ENCODE measurements at regions not wholly inside any gene's neighbourhood (a gene's known extent, or its start where the extent isn't known, plus 50 kb on each side); places are given as distances from the start of the nearest gene placed in this dataset.
"Not testable (repeated sequence)": the region's sequence is repeated elsewhere in the genome, so short reads cannot be mapped to it uniquely, and the experiment has no call there.

- TF ChIP-seq TAF1 (IDR thresholded peaks at IDR 0.05; ENCODE audit: low read depth, low read length), result no peak
- no peak for TF ChIP-seq PAX5 (IDR thresholded peaks at IDR 0.05; ENCODE audit: insufficient read depth, low read length, severe bottlenecking)
- no peak for TF ChIP-seq POLR2A (IDR thresholded peaks at IDR 0.05; ENCODE audit: low read depth, low read length)
- DNase-seq (ENCODE audit: insufficient read length, low spot score) (no peak), FAIRE-seq (no peak)
These were observed 421.5 kb upstream of the PTGER4 start for GRCh38 chr5:40258222-40258621.

- FAIRE-seq, result no peak
- DNase-seq (ENCODE audit: insufficient read length, low spot score), result no peak
- no peak for TF ChIP-seq POLR2AphosphoS5 (IDR thresholded peaks at IDR 0.05; ENCODE audit: low read depth, low read length)
- no peak for TF ChIP-seq SPI1 (IDR thresholded peaks at IDR 0.05; ENCODE audit: low read depth, low read length)
- TF ChIP-seq POLR2A (IDR thresholded peaks at IDR 0.05; ENCODE audit: low read depth, low read length), result no peak
- no peak for TF ChIP-seq PAX5 (IDR thresholded peaks at IDR 0.05; ENCODE audit: insufficient read depth, low read length, severe bottlenecking)
- TF ChIP-seq TAF1 (IDR thresholded peaks at IDR 0.05; ENCODE audit: low read depth, low read length), result no peak
- no peak for TF ChIP-seq POU2F2 (IDR thresholded peaks at IDR 0.05; ENCODE audit: low read depth, low read length)
These were observed 439.0 kb upstream of the PTGER4 start for GRCh38 chr5:40240671-40241070.

GRCh38 chr5:40240111-40240510 is 439.6 kb upstream of the PTGER4 start:
- no peak for DNase-seq (ENCODE audit: insufficient read length, low spot score)
- no peak for TF ChIP-seq POLR2AphosphoS5 (IDR thresholded peaks at IDR 0.05; ENCODE audit: low read depth, low read length)
- no peak for TF ChIP-seq POLR2A (IDR thresholded peaks at IDR 0.05; ENCODE audit: low read depth, low read length)
- TF ChIP-seq SPI1 (IDR thresholded peaks at IDR 0.05; ENCODE audit: low read depth, low read length), result no peak
- no peak for TF ChIP-seq TAF1 (IDR thresholded peaks at IDR 0.05; ENCODE audit: low read depth, low read length)
- TF ChIP-seq POU2F2 (IDR thresholded peaks at IDR 0.05; ENCODE audit: low read depth, low read length), result no peak
- TF ChIP-seq PAX5 (IDR thresholded peaks at IDR 0.05; ENCODE audit: insufficient read depth, low read length, severe bottlenecking), result no peak
- no peak for FAIRE-seq

- DNase-seq (ENCODE audit: insufficient read length, low spot score), result no peak
- no peak for FAIRE-seq
- TF ChIP-seq POLR2A (IDR thresholded peaks at IDR 0.05; ENCODE audit: low read depth, low read length), result no peak
These were observed 441.5 kb upstream of the PTGER4 start for GRCh38 chr5:40238066-40238745.

GRCh38 chr5:40235471-40236400 is 444.0 kb upstream of the PTGER4 start:
- no peak for TF ChIP-seq SPI1 (IDR thresholded peaks at IDR 0.05; ENCODE audit: low read depth, low read length)
- TF ChIP-seq TAF1 (IDR thresholded peaks at IDR 0.05; ENCODE audit: low read depth, low read length), result no peak
- no peak for TF ChIP-seq POU2F2 (IDR thresholded peaks at IDR 0.05; ENCODE audit: low read depth, low read length)
- no peak for TF ChIP-seq POLR2AphosphoS5 (IDR thresholded peaks at IDR 0.05; ENCODE audit: low read depth, low read length)
- no peak for TF ChIP-seq POLR2A (IDR thresholded peaks at IDR 0.05; ENCODE audit: low read depth, low read length)
- no peak for TF ChIP-seq PAX5 (IDR thresholded peaks at IDR 0.05; ENCODE audit: insufficient read depth, low read length, severe bottlenecking)
- FAIRE-seq (no peak), DNase-seq (ENCODE audit: insufficient read length, low spot score) (no peak)

GRCh38 chr5:40233268-40233667 is 446.4 kb upstream of the PTGER4 start:
- DNase-seq (ENCODE audit: insufficient read length, low spot score), result no peak

GRCh38 chr5:40227931-40228330 is 451.8 kb upstream of the PTGER4 start:
- TF ChIP-seq POLR2A (IDR thresholded peaks at IDR 0.05; ENCODE audit: low read depth, low read length), result no peak
- no peak for TF ChIP-seq TAF1 (IDR thresholded peaks at IDR 0.05; ENCODE audit: low read depth, low read length)
- no peak for TF ChIP-seq SPI1 (IDR thresholded peaks at IDR 0.05; ENCODE audit: low read depth, low read length)
- TF ChIP-seq POU2F2 (IDR thresholded peaks at IDR 0.05; ENCODE audit: low read depth, low read length), result no peak
- no peak for TF ChIP-seq POLR2AphosphoS5 (IDR thresholded peaks at IDR 0.05; ENCODE audit: low read depth, low read length)
- TF ChIP-seq PAX5 (IDR thresholded peaks at IDR 0.05; ENCODE audit: insufficient read depth, low read length, severe bottlenecking), result no peak
- DNase-seq (ENCODE audit: insufficient read length, low spot score) (no peak), FAIRE-seq (no peak)

More at GRCh38 chr5:40233268-40233667, 446.4 kb upstream of the PTGER4 start:
- TF ChIP-seq POU2F2 (IDR thresholded peaks at IDR 0.05; ENCODE audit: low read depth, low read length) (no peak), SPI1 (IDR thresholded peaks at IDR 0.05; ENCODE audit: low read depth, low read length) (no peak), POLR2AphosphoS5 (IDR thresholded peaks at IDR 0.05; ENCODE audit: low read depth, low read length) (no peak), TAF1 (IDR thresholded peaks at IDR 0.05; ENCODE audit: low read depth, low read length) (no peak), POLR2A (IDR thresholded peaks at IDR 0.05; ENCODE audit: low read depth, low read length) (no peak), PAX5 (IDR thresholded peaks at IDR 0.05; ENCODE audit: insufficient read depth, low read length, severe bottlenecking) (no peak)
- FAIRE-seq, result no peak

- TF ChIP-seq TAF1 (IDR thresholded peaks at IDR 0.05; ENCODE audit: low read depth, low read length), result no peak
- TF ChIP-seq POU2F2 (IDR thresholded peaks at IDR 0.05; ENCODE audit: low read depth, low read length), result no peak
- TF ChIP-seq SPI1 (IDR thresholded peaks at IDR 0.05; ENCODE audit: low read depth, low read length), result no peak
- TF ChIP-seq POLR2AphosphoS5 (IDR thresholded peaks at IDR 0.05; ENCODE audit: low read depth, low read length), result no peak
- no peak for TF ChIP-seq POLR2A (IDR thresholded peaks at IDR 0.05; ENCODE audit: low read depth, low read length)
- TF ChIP-seq PAX5 (IDR thresholded peaks at IDR 0.05; ENCODE audit: insufficient read depth, low read length, severe bottlenecking), result no peak
- DNase-seq (ENCODE audit: insufficient read length, low spot score), result no peak
- FAIRE-seq, result no peak
These were observed 452.3 kb upstream of the PTGER4 start for GRCh38 chr5:40227366-40227765.

- TF ChIP-seq SPI1 (IDR thresholded peaks at IDR 0.05; ENCODE audit: low read depth, low read length) (no peak), POLR2AphosphoS5 (IDR thresholded peaks at IDR 0.05; ENCODE audit: low read depth, low read length) (no peak), PAX5 (IDR thresholded peaks at IDR 0.05; ENCODE audit: insufficient read depth, low read length, severe bottlenecking) (no peak), TAF1 (IDR thresholded peaks at IDR 0.05; ENCODE audit: low read depth, low read length) (no peak), POLR2A (IDR thresholded peaks at IDR 0.05; ENCODE audit: low read depth, low read length) (no peak), POU2F2 (IDR thresholded peaks at IDR 0.05; ENCODE audit: low read depth, low read length) (no peak)
- DNase-seq (ENCODE audit: insufficient read length, low spot score), result no peak
- no peak for FAIRE-seq
These were observed 452.8 kb upstream of the PTGER4 start for GRCh38 chr5:40226906-40227305.

- not testable (repeated sequence) for FAIRE-seq; DNase-seq (ENCODE audit: insufficient read length, low spot score)
These were observed 454.6 kb upstream of the PTGER4 start for GRCh38 chr5:40225147-40225546.

Data from GM12891 (cell line).